ENCODE measurements at regions not wholly inside any gene's neighbourhood (a gene's known extent, or its start where the extent isn't known, plus 50 kb on each side); places are given as distances from the start of the nearest gene placed in this dataset.

DNA sequence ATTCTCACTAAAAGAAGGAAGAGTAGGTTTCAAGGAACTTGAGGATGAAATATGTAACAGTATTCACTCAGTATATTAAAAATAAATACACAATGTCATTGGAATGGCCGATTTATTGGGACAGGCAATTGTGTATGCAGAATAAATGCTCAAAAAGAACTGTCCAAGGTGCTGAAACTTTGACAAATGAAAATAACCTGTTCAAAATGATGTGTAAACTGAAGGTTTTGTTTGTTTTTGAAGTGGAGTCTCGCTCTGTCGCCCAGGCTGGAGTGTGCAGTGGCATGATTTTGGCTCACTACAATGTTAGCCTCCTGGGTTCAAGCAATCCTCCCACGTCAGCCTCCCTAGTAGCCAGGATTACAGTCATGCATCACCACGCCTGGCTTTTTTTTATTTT is 318.7 kb upstream of the RBFOX1 start:
- no peak for TF ChIP-seq POLR2AphosphoS5 (IDR thresholded peaks at IDR 0.05)
- no peak for TF ChIP-seq POLR2A (IDR thresholded peaks at IDR 0.05)
